ENCODE measurements at regions not wholly inside any gene's neighbourhood (a gene's known extent, or its start where the extent isn't known, plus 50 kb on each side); places are given as distances from the start of the nearest gene placed in this dataset.
"Not testable (repeated sequence)": the region's sequence is repeated elsewhere in the genome, so short reads cannot be mapped to it uniquely, and the experiment has no call there.

DNA sequence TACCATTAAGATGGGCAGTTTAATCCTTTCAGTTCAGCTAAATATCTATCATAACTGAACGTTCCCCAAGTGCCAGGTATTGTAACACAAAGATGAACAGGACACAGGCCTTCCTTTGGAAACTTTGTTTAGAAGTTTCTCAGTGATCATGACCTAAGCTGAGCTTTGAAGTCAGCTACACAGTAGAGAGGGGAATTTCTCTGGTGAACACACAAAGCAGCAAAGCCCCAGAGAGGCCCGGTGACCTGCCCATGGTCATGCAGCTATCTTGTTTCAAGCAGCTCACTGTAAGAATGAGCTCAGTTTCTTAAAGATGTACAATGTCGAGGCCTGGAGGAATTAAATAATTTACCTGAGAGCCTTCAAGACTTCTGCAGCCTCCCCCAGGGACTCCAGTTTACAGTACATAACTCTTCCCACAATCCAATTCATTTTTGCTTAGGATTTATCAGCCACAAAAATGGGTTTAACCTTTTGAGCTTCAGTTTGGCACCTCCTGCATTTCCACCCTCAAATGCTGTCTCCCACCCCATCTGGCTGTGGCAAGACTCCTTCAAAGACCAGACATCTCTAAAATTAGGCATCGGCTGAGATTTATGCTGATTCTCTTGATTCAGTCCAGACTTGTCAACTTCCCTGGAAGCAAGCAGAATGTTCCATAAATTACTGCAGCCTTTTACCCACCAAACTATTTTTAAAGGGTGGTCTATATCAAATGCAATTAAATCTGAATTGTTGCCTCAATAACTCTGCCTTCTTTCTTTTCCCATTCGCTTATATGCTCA lies 325.6 kb downstream of the TXNL1 start:
- no peak for DNase-seq

GRCh38 chr18:56309104-56309503 lies 329.3 kb downstream of the TXNL1 start:
- DNase-seq, result peak; percentile 50

DNA sequence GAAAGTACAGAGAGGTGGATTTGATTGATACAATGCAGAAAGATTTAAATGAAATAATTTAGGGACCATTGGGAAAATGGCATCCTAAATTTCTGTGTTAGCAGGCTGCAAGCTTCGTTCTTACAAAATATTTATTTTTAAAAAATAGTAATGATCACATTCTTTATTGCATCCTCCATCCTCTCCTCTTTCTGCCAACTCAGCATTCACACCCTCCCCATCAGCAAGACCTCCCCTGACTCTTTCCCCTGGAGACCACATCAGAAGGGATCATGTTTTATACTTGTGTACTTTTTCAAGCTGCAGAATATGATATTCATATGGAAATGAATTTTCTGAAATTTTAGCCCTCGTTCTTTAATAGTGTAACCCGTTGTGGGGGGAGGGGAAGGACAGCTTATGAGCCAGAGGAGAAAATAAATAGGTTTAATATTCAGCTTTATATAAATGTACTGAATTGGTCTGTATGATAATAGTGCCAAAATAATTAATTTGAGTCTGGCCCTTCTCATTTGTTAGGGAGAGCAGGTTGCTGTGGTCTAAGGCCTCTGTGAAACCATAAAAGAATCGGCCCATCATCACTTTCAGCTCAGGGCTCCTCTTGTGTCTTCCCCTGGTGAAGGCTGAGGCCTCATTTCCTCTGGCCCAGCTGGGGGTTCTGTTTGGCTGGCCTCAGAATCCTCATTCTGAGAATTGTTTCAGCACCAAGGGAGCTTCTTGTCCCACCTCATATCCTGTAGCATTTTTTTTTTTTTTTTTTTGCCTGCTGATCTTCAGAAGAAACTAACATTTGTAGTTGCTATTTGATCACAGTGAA lies 330.8 kb downstream of the TXNL1 start:
- DNase-seq, result no peak

- peak; percentile 18 for DNase-seq
These were observed 331.6 kb downstream of the TXNL1 start for GRCh38 chr18:56306797-56307196.

DNA sequence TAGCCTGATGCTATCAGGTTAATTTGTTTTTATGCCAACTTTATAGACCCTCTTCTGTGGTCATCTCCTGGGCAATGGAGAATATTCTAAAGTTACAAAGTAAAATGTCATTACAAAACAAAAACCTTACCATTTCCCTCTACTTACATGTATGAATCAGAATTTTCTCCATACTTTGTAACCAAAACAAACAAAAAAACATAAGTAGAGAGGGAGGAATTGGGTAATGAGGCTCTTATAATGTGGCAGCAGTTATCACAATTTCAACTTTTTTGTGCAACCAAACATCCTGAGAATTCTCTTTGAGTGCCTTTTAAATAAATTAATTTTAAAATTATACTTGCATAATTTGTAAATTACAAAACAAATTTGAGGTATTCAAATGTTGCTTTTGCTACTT lies 332.8 kb downstream of the TXNL1 start:
- DNase-seq, result no peak

DNA sequence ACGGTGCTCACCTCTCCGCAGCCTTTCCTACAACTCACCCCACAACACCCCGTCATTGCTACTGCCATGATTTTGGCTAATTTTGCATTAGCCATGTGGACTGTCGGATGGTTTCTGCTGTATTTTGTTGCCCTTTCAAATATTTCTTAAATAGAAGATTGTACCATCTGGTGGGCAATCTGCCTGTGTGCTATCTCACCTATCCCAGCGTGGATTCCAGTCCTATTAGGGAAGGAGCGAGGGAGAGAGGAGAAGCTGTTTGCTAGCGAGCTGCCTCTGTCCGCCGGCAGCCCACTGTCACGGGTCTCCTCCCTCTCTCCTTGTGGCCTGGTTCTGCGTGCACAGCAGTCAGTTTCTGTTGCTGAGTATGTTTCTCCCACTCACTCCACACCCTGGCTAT lies 336.2 kb downstream of the TXNL1 start:
- no peak for DNase-seq

- DNase-seq, result no peak
These were observed 338.7 kb downstream of the TXNL1 start for GRCh38 chr18:56299740-56300139.

DNA sequence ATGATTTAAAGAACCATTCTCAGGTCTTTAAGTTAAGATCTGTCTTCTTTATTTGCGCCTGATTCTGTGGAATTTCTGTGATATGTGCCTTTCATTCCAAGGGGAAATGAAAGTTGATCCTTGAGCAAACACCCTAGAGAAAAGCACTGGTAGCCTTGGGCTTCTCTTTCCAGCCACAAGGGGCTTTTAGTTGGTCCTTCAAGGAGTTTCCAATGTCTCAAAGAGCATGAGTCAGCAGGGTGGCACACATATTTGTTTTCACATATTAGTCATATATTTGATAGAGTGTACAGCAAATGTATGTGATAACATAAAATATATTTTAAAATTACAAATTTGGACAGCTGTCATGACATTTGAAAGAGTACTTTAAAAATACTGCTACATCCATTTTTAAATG lies 339.5 kb downstream of the TXNL1 start:
- peak; percentile 85 for DNase-seq

DNA sequence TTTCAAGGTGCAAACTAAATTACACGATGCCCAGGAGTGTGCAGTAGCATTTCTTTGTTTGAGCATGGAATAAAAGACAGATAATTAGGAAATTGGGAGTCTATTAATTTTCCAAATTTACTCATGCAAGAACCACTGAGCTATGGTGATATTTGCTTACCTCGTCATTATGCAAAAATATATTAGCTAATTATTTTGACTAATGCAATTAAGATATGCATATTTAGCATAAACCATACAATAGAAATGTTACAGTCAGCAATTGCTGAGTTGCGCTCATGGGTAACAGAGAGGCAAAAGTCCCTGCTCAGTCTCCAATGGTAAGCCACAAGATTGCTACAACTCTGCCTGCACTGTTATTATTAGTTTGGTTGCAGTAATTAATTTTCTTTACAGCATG lies 342.0 kb downstream of the TXNL1 start:
- DNase-seq, result no peak

GRCh38 chr18:56294484-56295183 lies 343.8 kb downstream of the TXNL1 start:
- peak; percentile 27 for DNase-seq

GRCh38 chr18:56291294-56291693 lies 347.1 kb downstream of the TXNL1 start:
- DNase-seq, result no peak

GRCh38 chr18:56289381-56289780 lies 349.0 kb downstream of the TXNL1 start:
- peak; percentile 71 for DNase-seq

GRCh38 chr18:56286775-56287325 lies 351.5 kb downstream of the TXNL1 start:
- DNase-seq, result peak; percentile 55

- no peak for DNase-seq
These were observed 352.9 kb downstream of the TXNL1 start for GRCh38 chr18:56285387-56286065.

- no peak for DNase-seq
These were observed 354.1 kb downstream of the TXNL1 start for GRCh38 chr18:56284319-56284718.

DNA sequence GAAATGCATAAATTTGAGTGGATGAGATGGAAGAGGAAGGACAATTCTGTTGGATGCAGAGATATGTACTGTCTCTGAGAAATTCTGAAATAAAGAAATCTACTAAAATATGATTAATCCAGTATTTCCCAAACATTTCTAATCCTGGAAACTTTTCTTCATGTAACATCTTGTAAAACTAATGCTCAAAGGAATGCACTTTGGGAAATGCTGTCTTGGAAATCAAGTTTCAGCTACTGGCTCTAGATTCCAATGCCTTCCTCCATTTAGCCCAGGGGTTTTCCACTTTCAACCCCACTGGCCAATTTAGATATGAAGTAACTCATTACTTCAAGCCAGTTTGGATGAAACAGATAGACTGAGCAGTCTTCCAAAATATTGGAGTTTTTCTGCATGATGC lies 355.1 kb downstream of the TXNL1 start:
- DNase-seq, result no peak

GRCh38 chr18:56282234-56283104 lies 355.9 kb downstream of the TXNL1 start:
- DNase-seq, result no peak

GRCh38 chr18:56279816-56280215 lies 358.6 kb downstream of the TXNL1 start:
- DNase-seq, result not testable (repeated sequence)

- no peak for DNase-seq
These were observed 359.9 kb downstream of the TXNL1 start for GRCh38 chr18:56278421-56279003.

- no peak for DNase-seq
These were observed 361.9 kb downstream of the TXNL1 start for GRCh38 chr18:56276466-56276865.

- DNase-seq, result peak; percentile 60
These were observed 364.7 kb downstream of the TXNL1 start for GRCh38 chr18:56273541-56274219.
